HepG2 (cell line): ENCODE measurements at regions not wholly inside any gene's neighbourhood (a gene's known extent, or its start where the extent isn't known, plus 50 kb on each side); places are given as distances from the start of the nearest gene placed in this dataset.
A peak's percentile ranks its signal among the peaks of the same experiment; 100 is the strongest.

Source experiments
- ATAC-seq: fragments of 200-7000 bp; cut with Tn5 transposase; 3 replicates; pipeline ENCODE4 v1.9.1; 2020; ENCODE audit warnings: mild to moderate bottlenecking, moderate library complexity
- BruUV-seq: library from RNA; stranded (reverse); fragments of 400-500 nt; replicated peaks from 2 replicates; lab custom pipeline; 2021; lab: Mats Ljungman, UMichigan
- CTCF ChIA-PET: fragments of 300-600 bp; formaldehyde crosslinking; extraction: SDS; loops from one replicate; lab custom pipeline; 2021; ENCODE audit warnings: low total read pairs, inconsistent platforms, low intra/inter-chr PET ratio; lab: Yijun Ruan, JAX
- POLR2A ChIA-PET: fragments of 350-600 bp; sonication (Branson Sonifier 250); formaldehyde crosslinking; loops from one replicate; lab custom pipeline; 2020; ENCODE audit warnings: antibody characterized with exemption, inconsistent platforms; lab: Yijun Ruan, JAX
- DNase-seq: peaks from one replicate; pipeline ENCODE4 v3.0.0-alpha.2; 2015; ENCODE audit warnings: low spot score
- FAIRE-seq: peaks from 3 replicates; lab custom pipeline; 2011; peaks lifted over from hg19 to GRCh38; lab: Jason Lieb, UNC
- H2AFZ ChIP-seq: one replicate; pipeline ENCODE4 v1.6.1; 2011; ENCODE audit warnings: low read length, inconsistent platforms
- H3K27ac ChIP-seq: fragments of 300-600 bp; 3 replicates; pipeline ENCODE4 v1.8.0; 2011; ENCODE audit warnings: mixed run types, mild to moderate bottlenecking, mixed read lengths, low read length, inconsistent platforms; ENCODE audit not compliant: insufficient read depth; ENCODE audit errors: extremely low read length
- H3K27me3 ChIP-seq, 2 experiments: fragments of 200-600 bp in 1 of 2; 2 replicates in 1 of 2; 3 replicates in 1 of 2; pipeline versions ENCODE4 v1.6.0 to v1.8.0; 2011; ENCODE audit warnings: low read length in 2 of 2, mild to moderate bottlenecking in 2 of 2, moderate library complexity in 2 of 2, inconsistent platforms in 1 of 2; ENCODE audit not compliant: insufficient read depth in 2 of 2, control insufficient read depth in 1 of 2
- H3K36me3 ChIP-seq, 2 experiments: fragments of 200-600 bp in 1 of 2; replicated peaks in 1 of 2; 2 replicates in 1 of 2; 3 replicates in 1 of 2; pipeline versions ENCODE4 v1.5.1 to v1.8.0; 2011; ENCODE audit warnings: low read length in 2 of 2, inconsistent platforms in 1 of 2; ENCODE audit not compliant: insufficient read depth in 2 of 2, control insufficient read depth in 1 of 2
- H3K4me1 ChIP-seq: 2 replicates; pipeline ENCODE4 v1.5.1; 2012; ENCODE audit warnings: low read length, inconsistent platforms; ENCODE audit not compliant: insufficient read depth
- H3K4me2 ChIP-seq: 2 replicates; pipeline ENCODE4 v1.6.0; 2011; ENCODE audit warnings: low read depth, low read length, inconsistent platforms
- H3K4me3 ChIP-seq, 3 experiments: fragments of 200-600 bp in 1 of 3; sonication (generic), shearing (Covaris generic) in 1 of 3; replicated peaks in 1 of 3; 2 replicates each; pipeline ENCODE4 v1.5.1; 2011 to 2016; ENCODE audit warnings: low read length in 3 of 3, inconsistent platforms in 2 of 3, low read depth in 2 of 3, mild to moderate bottlenecking in 2 of 3, control low read depth in 1 of 3, mixed read lengths in 1 of 3; ENCODE audit not compliant: insufficient read depth in 1 of 3
- H3K79me2 ChIP-seq: one replicate; pipeline ENCODE4 v1.6.1; 2011; ENCODE audit warnings: low read length, inconsistent platforms; ENCODE audit not compliant: insufficient read depth
- H3K9ac ChIP-seq: 2 replicates; pipeline ENCODE4 v1.6.0; 2011; ENCODE audit warnings: mild to moderate bottlenecking, low read depth, low read length, inconsistent platforms; ENCODE audit not compliant: insufficient read depth
- H3K9me3 ChIP-seq: 2 replicates; pipeline ENCODE4 v1.5.1; 2012; ENCODE audit warnings: mild to moderate bottlenecking, low read length
- H4K20me1 ChIP-seq: 2 replicates; pipeline ENCODE4 v1.6.0; 2011; ENCODE audit warnings: inconsistent platforms, mild to moderate bottlenecking, low read length, moderate library complexity; ENCODE audit not compliant: insufficient read depth
- BCL3 ChIP-seq: sonication (generic); formaldehyde crosslinking; IDR thresholded peaks from 2 replicates; pipeline ENCODE4 v1.5.1; 2020; ENCODE audit warnings: mild to moderate bottlenecking, missing genetic modification reagents, moderate library complexity
- HMG20B ChIP-seq: conservative IDR thresholded peaks from 2 replicates; pipeline ENCODE4 v1.6.1; 2016; ENCODE audit warnings: missing genetic modification reagents, missing compliant biosample characterization
- MAFF ChIP-seq: IDR thresholded peaks from 2 replicates; pipeline ENCODE4 v1.6.1; 2011; ENCODE audit warnings: low read depth, low read length, improper control_type of control experiment
- MAFK ChIP-seq, 2 experiments: IDR thresholded peaks in 1 of 2; conservative IDR thresholded peaks in 1 of 2; 2 replicates each; pipeline ENCODE4 v1.6.1; 2011; ENCODE audit warnings: improper control_type of control experiment in 2 of 2, low read length in 2 of 2
- MLLT10 ChIP-seq: sonication (generic); formaldehyde crosslinking; IDR thresholded peaks from 2 replicates; pipeline ENCODE4 v1.4.0; 2020; ENCODE audit warnings: missing genetic modification reagents
- MNT ChIP-seq: fragments of 450-650 bp; IDR thresholded peaks from 2 replicates; pipeline ENCODE4 v1.6.1; 2016
- NCOA5 ChIP-seq: sonication (generic); formaldehyde crosslinking; IDR thresholded peaks from 2 replicates; pipeline ENCODE4 v1.4.0; 2020; ENCODE audit warnings: missing genetic modification reagents
- NR0B2 ChIP-seq: sonication (generic); formaldehyde crosslinking; IDR thresholded peaks from 2 replicates; pipeline ENCODE4 v1.4.0; 2020; ENCODE audit warnings: mild to moderate bottlenecking, missing genetic modification reagents
- PHF5A ChIP-seq: IDR thresholded peaks from one replicate; pipeline ENCODE4 v1.6.1; 2018; ENCODE audit warnings: low read depth, missing genetic modification reagents; ENCODE audit not compliant: unreplicated experiment
- PTBP1 ChIP-seq: fragments of 200-400 bp; formaldehyde crosslinking; IDR thresholded peaks from 2 replicates; pipeline ENCODE4 v1.6.1; 2018; ENCODE audit warnings: low read length, low read depth; ENCODE audit not compliant: poor library complexity, severe bottlenecking
- RFX1 ChIP-seq: fragments of 450-650 bp; IDR thresholded peaks from 2 replicates; pipeline ENCODE4 v1.6.1; 2017
- SRSF4 ChIP-seq: fragments of 200-400 bp; formaldehyde crosslinking; IDR thresholded peaks from one replicate; pipeline ENCODE4 v1.6.1; 2018; ENCODE audit warnings: mild to moderate bottlenecking, low read depth, low read length, moderate library complexity; ENCODE audit not compliant: poor library complexity, severe bottlenecking
- TBX3 ChIP-seq: fragments of 450-650 bp; IDR thresholded peaks from 2 replicates; pipeline ENCODE4 v1.6.1; 2017; ENCODE audit warnings: antibody characterized with exemption, mild to moderate bottlenecking, inconsistent platforms, borderline replicate concordance
- ZNF124 ChIP-seq: sonication (generic); formaldehyde crosslinking; IDR thresholded peaks from 2 replicates; pipeline ENCODE4 v1.4.0; 2020; ENCODE audit warnings: missing genetic modification reagents
- WGBS: methylation state at CpG from one replicate; pipeline ENCODE4 v1.1.6; 2017; ENCODE audit warnings: low lambda C conversion rate; 5-methylcytosine and 5-hydroxymethylcytosine counted together
- in situ Hi-C: cut with HindIII; loops from 2 replicates; pipeline ENCODE4 v1.10.0; 2017; ENCODE audit warnings: low pct_unique_long_range_greater_than_20kb; ENCODE audit not compliant: extremely low pct_ligation_motif_present
- intact Hi-C: fragments of 100-400 bp; cut with micrococcal nuclease; formaldehyde crosslinking; loops from one replicate; pipeline ENCODE4 v1.10.0; 2022; ENCODE audit not compliant: unreplicated experiment

- TF ChIP-seq NR0B2 (CRISPR knock-in tag), result no peak
- TF ChIP-seq PHF5A (CRISPR knock-in tag), result no peak
- TF ChIP-seq RFX1, result no peak
- no peak for TF ChIP-seq ZNF124 (CRISPR knock-in tag)
- TF ChIP-seq TBX3, result no peak
- no peak for TF ChIP-seq MNT
- TF ChIP-seq NCOA5 (CRISPR knock-in tag), result no peak
- TF ChIP-seq PTBP1, result no peak
Measured at GRCh38 chr16:10324210-10324609, 61.7 kb upstream of the ATF7IP2 start (continued).

- no peak for ATAC-seq
Measured at GRCh38 chr16:10325783-10326543, 59.9 kb upstream of the ATF7IP2 start.

More at GRCh38 chr16:10325783-10326543, 59.9 kb upstream of the ATF7IP2 start:
- Histone ChIP-seq H3K27ac (no peak overlapping the region), H4K20me1 (no peaks in the 10 kb centered on the region), H3K9me3 (no peaks in the 10 kb centered on the region), H3K4me3 (no peak overlapping the region), H3K36me3 (no peaks in the 10 kb centered on the region), H3K79me2 (no peaks in the 10 kb centered on the region), H2AFZ (no peak overlapping the region), H3K27me3 (no peaks in the 10 kb centered on the region), H3K9ac (no peak overlapping the region), H3K4me1 (peaks cover 71% of the 10 kb centered on the region), H3K4me2 (no peak overlapping the region)
- in situ Hi-C loops, result no loop called here
- DNase-seq (no peak), FAIRE-seq (no peak)
- BruUV-seq, result no TSS peak
- POLR2A ChIA-PET, result no interaction called here
- CTCF ChIA-PET, result no interaction called here
- TF ChIP-seq HMG20B (CRISPR knock-in tag) (no peak), MAFF (peak; percentile 34; the same call in 1 of the 2 replicates), MLLT10 (CRISPR knock-in tag) (no peak), BCL3 (no peak), MAFK (conservative IDR thresholded peaks at IDR 0.05 in 1 of 2, IDR thresholded peaks at IDR 0.05 in 1 of 2; ENCODE audit: low read length in 2 of 2) (peak; percentile 43 to 46; a peak in 3 of 4 replicates), SRSF4 (no peak)
- intact Hi-C loops, result no loop called here
- WGBS, result 89% methylated on average over 10 of the region's 10 CpGs
